Epithelial cell of esophagus (primary cell): ENCODE measurements at regions not wholly inside any gene's neighbourhood (a gene's known extent, or its start where the extent isn't known, plus 50 kb on each side); places are given as distances from the start of the nearest gene placed in this dataset.

Experiments
- DNase-seq: peaks from one replicate; pipeline ENCODE4 v3.0.0; 2010; ENCODE audit warnings: low read depth
- H3K4me3 ChIP-seq: 2 replicates; pipeline ENCODE4 v1.5.1; 2011; ENCODE audit warnings: mild to moderate bottlenecking, low read length, control low read depth
- CTCF ChIP-seq: IDR thresholded peaks from 2 replicates; pipeline ENCODE4 v1.5.1; 2011; ENCODE audit warnings: low read depth, mild to moderate bottlenecking, low read length, control low read depth, inconsistent platforms; ENCODE audit not compliant: insufficient read depth; ENCODE audit errors: missing control alignments

GRCh38 chr10:91127341-91128082, 93.0 kb upstream of the PCGF5 start:
- H3K4me3 ChIP-seq: no peak overlapping the region
- DNase-seq: peak; percentile 9
- no peak for TF ChIP-seq CTCF

GRCh38 chr10:91135113-91135512, 85.3 kb upstream of the PCGF5 start:
- no peak overlapping the region for H3K4me3 ChIP-seq
- no peak for DNase-seq
- no peak for TF ChIP-seq CTCF

- H3K4me3 ChIP-seq: no peak overlapping the region
- TF ChIP-seq CTCF: no peak
- DNase-seq: no peak
Measured at GRCh38 chr10:91137011-91137643, 83.3 kb upstream of the PCGF5 start.

- H3K4me3 ChIP-seq: no peak overlapping the region
- TF ChIP-seq CTCF: no peak
Measured at GRCh38 chr10:91137822-91138221, 82.6 kb upstream of the PCGF5 start.

GRCh38 chr10:91140995-91141549, 79.4 kb upstream of the PCGF5 start:
- no peak overlapping the region for H3K4me3 ChIP-seq
- no peak for TF ChIP-seq CTCF
- no peak for DNase-seq

More at GRCh38 chr10:91137822-91138221, 82.6 kb upstream of the PCGF5 start:
- no peak for DNase-seq

GRCh38 chr10:91144961-91145360, 75.5 kb upstream of the PCGF5 start:
- no peak overlapping the region for H3K4me3 ChIP-seq
- no peak for TF ChIP-seq CTCF
- peak; percentile 36 for DNase-seq
